ENCODE measurements at regions not wholly inside any gene's neighbourhood (a gene's known extent, or its start where the extent isn't known, plus 50 kb on each side); places are given as distances from the start of the nearest gene placed in this dataset.
"Not testable (repeated sequence)": the region's sequence is repeated elsewhere in the genome, so short reads cannot be mapped to it uniquely, and the experiment has no call there.

- no peak for FAIRE-seq
These were observed 107.7 kb downstream of the MDH1 start for GRCh38 chr2:63696496-63696895.

- FAIRE-seq = no peak
These were observed 108.4 kb downstream of the MDH1 start for GRCh38 chr2:63697160-63697559.

DNA sequence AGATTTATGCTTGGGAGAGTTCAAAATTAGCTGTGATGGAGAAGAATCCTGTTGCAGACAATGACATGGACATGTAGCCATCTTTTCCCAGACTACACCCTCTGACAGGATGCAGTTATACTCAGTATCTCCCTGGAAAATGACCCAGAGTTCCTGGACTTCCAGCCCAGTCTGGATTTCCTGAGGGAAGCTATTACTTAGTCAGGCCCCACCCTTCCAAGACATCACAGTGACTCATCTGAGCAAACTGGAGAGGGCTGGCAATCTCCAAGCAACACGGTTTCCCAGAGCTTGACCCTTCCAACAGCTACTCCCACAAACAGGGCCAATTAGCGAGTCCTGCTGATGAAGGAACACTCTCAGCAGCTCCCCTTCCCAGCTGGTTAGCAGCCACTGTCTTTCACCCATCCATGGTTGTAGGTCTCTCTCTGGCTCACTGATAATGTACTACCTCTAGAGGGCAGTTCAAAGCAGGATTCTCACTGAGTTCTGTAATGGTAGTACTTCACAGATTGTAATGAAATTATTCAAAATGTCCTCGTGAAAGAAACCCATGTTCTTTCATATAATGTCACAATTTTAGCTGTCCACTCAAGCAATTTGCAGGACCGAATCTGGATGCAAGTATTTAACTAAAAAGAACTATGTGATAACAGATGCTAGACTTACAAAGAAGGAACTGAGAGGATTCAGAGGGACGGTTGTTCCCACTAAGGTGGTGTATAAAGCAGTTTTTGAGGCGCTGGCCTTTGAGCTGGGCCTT lies 110.2 kb downstream of the MDH1 start:
- peak; percentile 18 for FAIRE-seq

- FAIRE-seq = no peak
These were observed 110.7 kb downstream of the MDH1 start for GRCh38 chr2:63699549-63699839.

DNA sequence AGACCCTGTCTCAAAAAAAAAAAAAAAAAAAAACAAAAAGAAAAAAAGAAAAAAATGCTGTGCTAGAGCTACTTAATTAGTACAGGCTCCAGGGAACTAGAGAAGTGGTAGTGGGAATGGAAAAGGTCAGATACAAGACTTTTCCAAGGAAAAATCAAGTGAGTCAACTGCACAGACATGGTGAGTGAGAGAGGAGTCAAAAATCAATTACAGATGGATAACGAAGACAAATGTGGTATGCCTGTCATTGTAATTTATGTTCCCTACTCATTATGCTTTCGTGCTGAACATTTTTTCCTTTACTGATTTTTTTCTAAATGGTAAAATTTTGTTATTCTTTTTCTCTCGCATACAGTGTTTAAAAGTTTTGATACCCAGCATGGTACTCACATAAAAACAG lies 111.5 kb downstream of the MDH1 start:
- no peak for FAIRE-seq

GRCh38 chr2:63701406-63701805 lies 112.6 kb downstream of the MDH1 start:
- FAIRE-seq = no peak

GRCh38 chr2:63706084-63706483 lies 117.3 kb downstream of the MDH1 start:
- FAIRE-seq = not testable (repeated sequence)

DNA sequence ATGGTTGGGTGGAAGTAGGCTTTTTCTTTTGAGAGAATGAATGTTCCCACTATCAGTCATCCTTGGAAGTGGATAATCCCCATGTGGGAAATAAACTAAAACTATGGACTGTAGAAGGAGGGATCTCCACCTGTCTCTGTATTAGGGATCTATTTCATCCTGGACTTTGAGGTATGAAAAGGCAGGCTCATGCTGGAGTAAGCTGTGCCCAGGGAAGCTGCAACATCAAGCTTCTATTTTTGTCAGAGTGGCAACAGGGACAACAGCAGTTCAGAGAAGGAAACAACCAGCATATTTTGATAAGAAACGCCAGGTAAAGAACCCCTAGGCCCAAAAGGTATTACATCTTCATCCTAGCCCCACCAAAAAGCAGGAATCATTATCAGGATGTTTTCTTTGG lies 122.0 kb downstream of the MDH1 start:
- no peak for FAIRE-seq

DNA sequence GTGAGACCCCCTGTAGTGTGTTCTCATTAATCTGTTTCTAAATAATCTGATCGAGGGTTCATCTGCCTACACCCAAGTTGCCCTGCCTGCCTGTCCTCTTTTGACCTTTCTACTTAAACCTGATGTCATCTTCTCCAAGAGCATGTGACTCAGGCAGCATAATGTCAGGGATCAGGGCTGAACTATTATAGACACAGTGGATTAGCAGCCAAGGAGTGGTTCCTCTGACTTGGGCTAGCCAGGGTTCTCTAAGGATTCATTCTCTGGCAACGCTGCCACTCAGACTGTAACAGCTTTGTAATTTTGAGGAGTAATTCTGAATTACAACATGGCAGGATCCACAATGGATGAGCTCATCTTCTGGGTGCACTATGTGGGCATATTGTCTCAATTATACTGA lies 124.0 kb downstream of the MDH1 start:
- FAIRE-seq = no peak

GRCh38 chr2:63716146-63716545 lies 125.5 kb upstream of the UGP2 start:
- FAIRE-seq = no peak

DNA sequence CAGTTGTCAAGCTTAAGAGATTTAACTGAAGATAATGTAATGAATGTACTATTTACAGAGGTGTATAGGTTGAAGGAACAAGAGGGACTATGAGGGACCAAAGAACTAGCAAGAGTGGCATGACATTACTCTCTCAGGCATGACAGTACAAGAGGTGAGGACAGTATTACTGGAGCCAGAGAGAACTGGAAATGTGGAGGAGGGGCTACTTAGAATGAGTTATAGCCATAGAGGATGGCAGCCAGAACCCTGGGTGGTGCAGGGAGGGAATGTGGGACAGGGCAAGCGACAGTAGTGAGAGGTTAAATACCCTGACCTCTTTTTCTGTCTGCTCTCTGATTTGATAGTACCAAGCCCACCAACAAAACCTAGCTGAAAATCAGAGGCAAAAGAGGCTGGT lies 122.6 kb upstream of the UGP2 start:
- no peak for FAIRE-seq

DNA sequence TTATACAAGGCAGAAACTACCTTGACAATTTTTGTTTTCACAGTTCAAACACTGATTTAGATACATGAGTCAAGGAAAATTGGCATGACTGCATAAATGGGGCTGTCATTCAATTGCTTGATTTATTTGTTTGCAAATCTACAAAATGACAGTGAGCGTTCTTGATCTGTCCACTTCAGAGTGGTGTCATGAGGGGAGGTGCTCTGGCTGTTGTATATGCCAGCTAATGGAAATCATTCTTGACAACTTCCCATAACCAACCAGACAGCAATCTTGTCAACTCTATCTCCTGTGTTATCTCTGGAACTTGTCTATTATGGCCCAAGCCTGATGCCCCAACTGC lies 120.6 kb upstream of the UGP2 start:
- no peak for FAIRE-seq

- FAIRE-seq = not testable (repeated sequence)
These were observed 119.4 kb upstream of the UGP2 start for GRCh38 chr2:63722284-63722683.

- no peak for FAIRE-seq
These were observed 118.0 kb upstream of the UGP2 start for GRCh38 chr2:63723709-63724108.

DNA sequence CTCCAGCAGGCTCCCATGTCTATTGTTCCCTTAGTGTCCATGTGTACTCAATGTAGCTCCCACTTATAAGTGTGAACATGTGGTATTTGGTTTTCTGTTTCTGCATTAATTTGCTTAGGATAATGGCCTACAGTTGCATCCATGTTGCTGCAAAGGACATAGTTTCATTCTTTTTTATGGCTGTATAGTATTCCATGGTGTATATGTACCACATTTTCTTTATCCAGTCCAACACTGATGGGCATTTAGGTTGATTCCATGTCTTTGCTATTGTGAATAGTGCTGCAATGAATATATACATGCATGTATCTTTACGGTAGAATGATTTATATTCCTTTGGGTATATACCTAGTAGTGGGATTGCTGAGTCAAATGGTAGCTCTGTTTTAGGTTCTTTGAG lies 116.5 kb upstream of the UGP2 start:
- FAIRE-seq = not testable (repeated sequence)

DNA sequence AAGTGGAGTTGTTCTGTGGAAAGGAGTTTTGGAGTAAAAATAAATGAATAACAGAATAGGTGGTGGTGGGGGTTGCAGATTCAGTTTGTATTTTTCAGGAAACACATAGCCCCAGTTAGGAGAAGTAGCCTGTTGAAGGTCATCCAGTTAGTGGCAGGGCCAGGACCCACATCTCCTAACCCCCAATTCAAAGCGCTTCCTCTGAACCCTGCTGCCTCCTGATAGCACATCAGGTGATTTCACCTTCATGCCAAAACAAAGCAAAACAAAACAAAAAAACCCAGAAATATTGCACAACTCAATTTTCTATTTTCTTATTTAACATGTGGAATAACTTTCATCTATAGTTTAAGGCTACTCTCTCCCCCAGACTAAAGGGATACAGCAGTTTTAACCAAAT lies 112.3 kb upstream of the UGP2 start:
- no peak for FAIRE-seq

DNA sequence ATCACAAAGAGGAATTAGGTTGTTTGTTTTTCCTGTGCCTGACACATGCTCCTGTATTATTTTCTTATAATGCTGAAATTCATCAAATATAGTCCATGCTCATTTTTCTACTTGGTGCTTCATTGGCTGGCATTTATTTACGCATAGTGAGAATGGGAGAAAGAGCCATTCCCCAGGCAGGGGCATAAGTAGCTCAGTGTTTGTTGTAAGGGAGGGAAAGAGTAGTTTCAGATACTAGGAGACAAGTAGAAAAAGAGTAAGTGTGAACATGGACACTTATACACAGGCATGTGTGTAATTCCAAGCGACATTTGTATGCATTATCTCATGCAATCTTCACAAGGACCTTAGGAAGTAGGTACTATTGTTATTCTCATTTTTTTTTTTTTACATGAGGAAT lies 111.9 kb upstream of the UGP2 start:
- FAIRE-seq = no peak

- no peak for FAIRE-seq
These were observed 107.2 kb upstream of the UGP2 start for GRCh38 chr2:63734510-63734909.

- FAIRE-seq = no peak
These were observed 106.4 kb upstream of the UGP2 start for GRCh38 chr2:63735263-63735662.

DNA sequence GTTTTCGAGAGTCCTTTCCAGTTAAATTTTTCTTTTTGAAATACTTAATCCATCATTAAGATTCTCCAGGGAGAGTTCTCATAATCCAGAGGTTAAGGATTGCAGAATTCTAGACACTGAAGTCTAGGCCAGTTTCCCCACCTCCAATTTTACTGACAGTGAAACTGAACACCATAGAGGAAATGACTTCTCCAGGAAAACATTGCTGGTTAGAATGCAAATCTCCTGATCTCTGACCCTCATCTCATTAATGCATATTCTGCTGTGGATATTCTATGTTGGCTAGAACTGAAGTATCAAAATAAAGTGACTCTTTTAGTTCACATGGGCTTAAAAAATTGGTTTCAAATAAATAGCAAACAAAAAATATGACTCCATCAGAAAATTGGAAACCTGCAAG lies 105.8 kb upstream of the UGP2 start:
- FAIRE-seq = no peak

DNA sequence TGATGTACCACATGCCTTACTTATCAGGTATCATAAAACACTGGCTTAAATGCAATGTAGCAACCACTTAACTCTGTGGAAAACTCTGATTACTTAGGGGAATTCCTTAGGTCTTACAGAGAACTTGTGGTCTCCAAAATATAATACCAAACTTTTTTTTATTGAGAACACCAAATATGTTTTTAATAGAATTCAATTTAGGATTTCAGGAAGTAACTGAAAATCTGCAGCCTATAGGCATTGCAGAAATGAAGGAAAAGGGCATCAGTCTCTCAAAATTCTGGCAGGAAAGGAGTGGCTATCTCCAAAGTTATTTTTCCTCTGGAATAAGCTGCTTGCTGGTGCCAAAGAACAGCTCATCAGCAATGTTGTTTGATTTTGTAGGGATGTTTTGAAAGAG lies 105.3 kb upstream of the UGP2 start:
- FAIRE-seq = no peak

- FAIRE-seq = no peak
These were observed 104.5 kb upstream of the UGP2 start for GRCh38 chr2:63737081-63737751.

- FAIRE-seq = no peak
These were observed 103.7 kb upstream of the UGP2 start for GRCh38 chr2:63738019-63738418.

- FAIRE-seq = not testable (repeated sequence)
These were observed 102.5 kb upstream of the UGP2 start for GRCh38 chr2:63739180-63739579.

- FAIRE-seq = no peak
These were observed 101.7 kb upstream of the UGP2 start for GRCh38 chr2:63740020-63740419.
